IMR-90 (cell line): ENCODE measurements at regions not wholly inside any gene's neighbourhood (a gene's known extent, or its start where the extent isn't known, plus 50 kb on each side); places are given as distances from the start of the nearest gene placed in this dataset.

Source experiments
- ATAC-seq: fragments of 200-7000 bp; cut with Tn5 transposase; 2 replicates; pipeline ENCODE4 v1.9.1; 2020; ENCODE audit warnings: low read depth, mild to moderate bottlenecking, moderate library complexity
- BruUV-seq: library from RNA; stranded (reverse); fragments of 400-500 nt; replicated peaks from 2 replicates; lab custom pipeline; 2021; lab: Mats Ljungman, UMichigan
- CTCF ChIA-PET: fragments of 300-600 bp; formaldehyde crosslinking; extraction: SDS; loops from one replicate; lab custom pipeline; 2021; ENCODE audit warnings: antibody characterized with exemption; lab: Yijun Ruan, JAX
- POLR2A ChIA-PET: fragments of 300-600 bp; sonication (Branson Sonifier 250); formaldehyde crosslinking; loops from one replicate; lab custom pipeline; 2022; ENCODE audit warnings: antibody characterized with exemption; ENCODE audit not compliant: unreplicated experiment; lab: Charles Lee
- DNase-seq: peaks from one replicate; pipeline ENCODE4 v3.0.0; 2013
- H2AFZ ChIP-seq: replicated peaks from 2 replicates; pipeline ENCODE3; 2013; ENCODE audit warnings: low read length, mild to moderate bottlenecking; ENCODE audit not compliant: poor library complexity
- H2AK5ac ChIP-seq: 2 replicates; pipeline ENCODE4 v1.6.1; 2013; ENCODE audit warnings: low read depth, low read length, inconsistent platforms
- H2AK9ac ChIP-seq: replicated peaks from 2 replicates; pipeline ENCODE3; 2013; ENCODE audit warnings: mild to moderate bottlenecking, low read depth, low read length, moderate library complexity; ENCODE audit not compliant: poor library complexity
- H2BK120ac ChIP-seq: 2 replicates; pipeline ENCODE4 v1.6.1; 2013; ENCODE audit warnings: low read depth, low read length, inconsistent platforms
- H2BK15ac ChIP-seq: 3 replicates; pipeline ENCODE4 v1.6.1; 2013; ENCODE audit warnings: low read depth, low read length, inconsistent platforms
- H2BK20ac ChIP-seq: 2 replicates; pipeline ENCODE4 v1.6.1; 2013; ENCODE audit warnings: low read depth, mild to moderate bottlenecking, inconsistent platforms, low read length, moderate library complexity
- H2BK5ac ChIP-seq: 2 replicates; pipeline ENCODE4 v1.6.1; 2013; ENCODE audit warnings: mild to moderate bottlenecking, low read depth, low read length, inconsistent platforms; ENCODE audit not compliant: poor library complexity, severe bottlenecking
- H3K14ac ChIP-seq: replicated peaks from 2 replicates; pipeline ENCODE4 v1.6.1; 2013; ENCODE audit warnings: low read depth, low read length, inconsistent platforms
- H3K18ac ChIP-seq: 2 replicates; pipeline ENCODE4 v1.6.1; 2013; ENCODE audit warnings: low read depth, low read length, control low read depth
- H3K23ac ChIP-seq: 2 replicates; pipeline ENCODE4 v1.6.1; 2013; ENCODE audit warnings: low read depth, low read length, inconsistent platforms
- H3K27ac ChIP-seq: 2 replicates; pipeline ENCODE4 v1.5.1; 2013; ENCODE audit warnings: mild to moderate bottlenecking, control low read depth, low read length; ENCODE audit not compliant: insufficient read depth
- H3K27me3 ChIP-seq: 2 replicates; pipeline ENCODE4 v1.6.1; 2013; ENCODE audit warnings: low read length; ENCODE audit not compliant: control insufficient read depth, insufficient read depth
- H3K36me3 ChIP-seq: 2 replicates; pipeline ENCODE4 v1.6.1; 2013; ENCODE audit warnings: low read length, mixed read lengths; ENCODE audit not compliant: control insufficient read depth, insufficient read depth
- H3K4ac ChIP-seq: 2 replicates; pipeline ENCODE4 v1.6.1; 2013; ENCODE audit warnings: low read depth, low read length, inconsistent platforms
- H3K4me1 ChIP-seq: 2 replicates; pipeline ENCODE4 v1.6.1; 2013; ENCODE audit warnings: low read length, mixed read lengths; ENCODE audit not compliant: control insufficient read depth, insufficient read depth
- H3K4me2 ChIP-seq: 2 replicates; pipeline ENCODE4 v1.6.1; 2013; ENCODE audit warnings: low read depth, mild to moderate bottlenecking, control low read depth, low read length, moderate library complexity
- H3K4me3 ChIP-seq: 2 replicates; pipeline ENCODE4 v1.5.1; 2013; ENCODE audit warnings: low read depth, mild to moderate bottlenecking, control low read depth, low read length, moderate library complexity; ENCODE audit not compliant: insufficient read depth
- H3K56ac ChIP-seq: 2 replicates; pipeline ENCODE4 v1.6.1; 2013; ENCODE audit warnings: low read length, inconsistent platforms; ENCODE audit not compliant: insufficient read depth; ENCODE audit errors: extremely low read depth
- H3K79me1 ChIP-seq, 2 experiments: 2 replicates each; pipeline ENCODE4 v1.6.1; 2013; ENCODE audit warnings: low read length in 2 of 2, inconsistent platforms in 1 of 2, low read depth in 1 of 2
- H3K9ac ChIP-seq: 2 replicates; pipeline ENCODE4 v1.6.1; 2013; ENCODE audit warnings: low read depth, low read length, control low read depth
- H3K9me1 ChIP-seq: 2 replicates; pipeline ENCODE4 v1.6.1; 2013; ENCODE audit warnings: low read length, inconsistent platforms; ENCODE audit not compliant: insufficient read depth
- H3K9me3 ChIP-seq: 2 replicates; pipeline ENCODE4 v1.6.1; 2013; ENCODE audit warnings: low read length; ENCODE audit not compliant: control insufficient read depth, insufficient read depth
- H4K20me1 ChIP-seq: 2 replicates; pipeline ENCODE4 v1.6.1; 2013; ENCODE audit warnings: low read length, inconsistent platforms; ENCODE audit not compliant: insufficient read depth
- H4K5ac ChIP-seq: 2 replicates; pipeline ENCODE4 v1.6.1; 2013; ENCODE audit warnings: mild to moderate bottlenecking, low read depth, low read length, control low read depth
- H4K8ac ChIP-seq, 2 experiments: 2 replicates each; pipeline ENCODE4 v1.6.1; 2013; ENCODE audit warnings: low read depth in 2 of 2, low read length in 2 of 2, control low read depth in 1 of 2, inconsistent platforms in 1 of 2
- H4K91ac ChIP-seq: 2 replicates; pipeline ENCODE4 v1.6.1; 2013; ENCODE audit warnings: low read depth, low read length, inconsistent platforms; ENCODE audit not compliant: insufficient read depth
- BHLHE40 ChIP-seq: fragments of 150-350 bp; IDR thresholded peaks from 2 replicates; pipeline ENCODE4 v1.6.1; 2016; ENCODE audit warnings: mild to moderate bottlenecking, low read depth, low read length
- CEBPB ChIP-seq: IDR thresholded peaks from 2 replicates; pipeline ENCODE4 v1.6.1; 2012; ENCODE audit warnings: low read depth, low read length, improper control_type of control experiment
- CHD1 ChIP-seq: IDR thresholded peaks from 2 replicates; pipeline ENCODE4 v1.6.1; 2012; ENCODE audit warnings: low read depth, low read length, improper control_type of control experiment
- MAZ ChIP-seq: IDR thresholded peaks from 2 replicates; pipeline ENCODE4 v1.6.1; 2012; ENCODE audit warnings: low read depth, mild to moderate bottlenecking, low read length, improper control_type of control experiment, moderate library complexity, borderline replicate concordance
- NFE2L2 ChIP-seq: fragments of 150-350 bp; IDR thresholded peaks from 2 replicates; pipeline ENCODE4 v1.6.1; 2016; ENCODE audit warnings: low read depth, mild to moderate bottlenecking, low read length
- POLR2A ChIP-seq: IDR thresholded peaks from 2 replicates; pipeline ENCODE4 v1.6.1; 2012; ENCODE audit warnings: mild to moderate bottlenecking, low read depth, low read length
- RAD21 ChIP-seq: IDR thresholded peaks from 2 replicates; pipeline ENCODE4 v1.6.1; 2012; ENCODE audit warnings: low read length, improper control_type of control experiment
- RFX5 ChIP-seq: IDR thresholded peaks from 2 replicates; pipeline ENCODE4 v1.8.0; 2012; ENCODE audit warnings: low read depth, mild to moderate bottlenecking, low read length, moderate library complexity
- SMC3 ChIP-seq: fragments of 150-350 bp; IDR thresholded peaks from 2 replicates; pipeline ENCODE4 v1.6.1; 2016; ENCODE audit warnings: low read depth, mild to moderate bottlenecking, antibody characterized with exemption, low read length, moderate library complexity
- USF2 ChIP-seq: fragments of 150-350 bp; IDR thresholded peaks from 2 replicates; pipeline ENCODE4 v1.6.1; 2017; ENCODE audit warnings: mild to moderate bottlenecking, antibody characterized with exemption, low read length, low read depth
- WGBS, 2 experiments: methylation state at CpG; one replicate each; pipeline versions ENCODE4 v1.1.5 to v1.1.7; 2013; ENCODE audit warnings: missing lambda C conversion rate in 2 of 2; ENCODE audit not compliant: insufficient read length in 1 of 2; ENCODE audit errors: extremely low coverage in 2 of 2; 5-methylcytosine and 5-hydroxymethylcytosine counted together
- dilution Hi-C: fragments of 300-500 bp; cut with HindIII; formaldehyde crosslinking; loops from one replicate; pipeline ENCODE4 v1.14.3; 2018; ENCODE audit warnings: low sequenced_read_pairs; ENCODE audit not compliant: unreplicated experiment
- in situ Hi-C: fragments of 300-500 bp; cut with MboI; formaldehyde crosslinking; loops from 3 replicates; pipeline ENCODE4 v1.14.3; 2019; ENCODE audit warnings: low sequenced_read_pairs, inconsistent platforms, mixed read lengths
- intact Hi-C: fragments of 100-400 bp; cut with micrococcal nuclease; formaldehyde crosslinking; loops from 2 replicates; pipeline ENCODE4 v1.10.0; 2022
- TF ChIP-seq, protein P1 (sequence below): fragments of 150-350 bp; IDR thresholded peaks from 2 replicates; pipeline ENCODE4 v1.6.1; 2016; ENCODE audit warnings: low read depth, mild to moderate bottlenecking, low read length, moderate library complexity, borderline replicate concordance

DNA sequence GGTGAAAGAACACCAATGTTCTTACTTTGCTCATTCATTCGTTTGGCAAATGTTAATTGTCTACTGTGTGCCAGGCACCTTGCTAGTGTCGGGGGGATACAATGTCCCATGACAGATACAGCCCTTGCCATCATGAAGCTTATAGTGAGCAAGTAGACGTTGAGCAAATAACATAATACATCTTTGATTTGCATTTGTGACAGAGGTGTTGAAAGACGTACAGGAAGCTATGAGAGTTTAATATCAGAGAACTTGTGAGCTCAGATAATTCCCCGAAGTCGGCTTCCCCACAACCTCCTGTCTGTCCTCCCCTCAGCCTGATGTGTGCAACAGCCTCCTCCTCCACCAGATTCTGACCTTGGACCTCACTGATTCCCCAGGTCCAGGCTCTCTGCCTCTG is 138.0 kb upstream of the SDK2 start:
- intact Hi-C loops: no loop called here
- WGBS, 2 experiments: no CpG with 5 or more reads among the region's 6 CpGs
- H2BK20ac ChIP-seq: no peak overlapping the region
- no peak overlapping the region for H3K56ac ChIP-seq
- peaks cover 19% of the 10 kb centered on the region for H3K9me3 ChIP-seq
- in situ Hi-C loops: no loop called here
- no peaks in the 10 kb centered on the region for H3K27me3 ChIP-seq
- no peaks in the 10 kb centered on the region for H3K79me1 ChIP-seq
- H2AK9ac ChIP-seq: no peak overlapping the region
- H3K27ac ChIP-seq: no peak overlapping the region
- dilution Hi-C loops: no loop called here
- no peaks in the 10 kb centered on the region for H3K4me1 ChIP-seq
- TF ChIP-seq, protein P1, sequence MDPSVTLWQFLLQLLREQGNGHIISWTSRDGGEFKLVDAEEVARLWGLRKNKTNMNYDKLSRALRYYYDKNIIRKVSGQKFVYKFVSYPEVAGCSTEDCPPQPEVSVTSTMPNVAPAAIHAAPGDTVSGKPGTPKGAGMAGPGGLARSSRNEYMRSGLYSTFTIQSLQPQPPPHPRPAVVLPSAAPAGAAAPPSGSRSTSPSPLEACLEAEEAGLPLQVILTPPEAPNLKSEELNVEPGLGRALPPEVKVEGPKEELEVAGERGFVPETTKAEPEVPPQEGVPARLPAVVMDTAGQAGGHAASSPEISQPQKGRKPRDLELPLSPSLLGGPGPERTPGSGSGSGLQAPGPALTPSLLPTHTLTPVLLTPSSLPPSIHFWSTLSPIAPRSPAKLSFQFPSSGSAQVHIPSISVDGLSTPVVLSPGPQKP: no peak
- TF ChIP-seq POLR2A (no peak), MAZ (no peak), RAD21 (no peak), RFX5 (no peak), USF2 (no peak), CHD1 (no peak), BHLHE40 (no peak), SMC3 (no peak), NFE2L2 (no peak), CEBPB (no peak)
- DNase-seq: no peak
- no peak for ATAC-seq
- BruUV-seq: no TSS peak
- CTCF ChIA-PET: no interaction called here
- H3K23ac ChIP-seq: no peak overlapping the region
- no peaks in the 10 kb centered on the region for H4K20me1 ChIP-seq
- no peak overlapping the region for H4K91ac ChIP-seq
- no peak overlapping the region for H3K4ac ChIP-seq
- H2BK15ac ChIP-seq: no peak overlapping the region
- H3K9ac ChIP-seq: no peak overlapping the region
- H3K9me1 ChIP-seq: no peaks in the 10 kb centered on the region
- no peak overlapping the region for H4K8ac ChIP-seq
- H3K14ac ChIP-seq: no peak overlapping the region
- H3K18ac ChIP-seq: no peak overlapping the region
- H3K36me3 ChIP-seq: no peaks in the 10 kb centered on the region
- no peak overlapping the region for H2BK5ac ChIP-seq
- H3K4me2 ChIP-seq: no peak overlapping the region
- no peak overlapping the region for H4K5ac ChIP-seq
- no peak overlapping the region for H2AFZ ChIP-seq
- POLR2A ChIA-PET: no interaction called here
- H2AK5ac ChIP-seq: no peak overlapping the region
- H3K4me3 ChIP-seq: no peak overlapping the region
- H2BK120ac ChIP-seq: no peak overlapping the region
